K562 (cell line): ENCODE measurements at regions not wholly inside any gene's neighbourhood (a gene's known extent, or its start where the extent isn't known, plus 50 kb on each side); places are given as distances from the start of the nearest gene placed in this dataset.

Source experiments
- DMBX1 ChIP-seq: fragments of 250-450 bp; sonication (Bioruptor Pico); IDR thresholded peaks from 2 replicates; pipeline ENCODE4 v1.8.0; 2022; ENCODE audit warnings: inconsistent platforms, mild to moderate bottlenecking, moderate library complexity, borderline replicate concordance
- GABPB1 ChIP-seq: sonication (generic); formaldehyde crosslinking; IDR thresholded peaks from 2 replicates; pipeline ENCODE4 v1.8.0; 2022; ENCODE audit warnings: mild to moderate bottlenecking, missing genetic modification reagents
- ILK ChIP-seq: fragments of 450-650 bp; IDR thresholded peaks from 2 replicates; pipeline ENCODE4 v1.6.1; 2016; ENCODE audit warnings: missing genetic modification characterization, low read depth, mild to moderate bottlenecking, missing compliant biosample characterization, moderate library complexity, borderline replicate concordance
- JUND ChIP-seq, 2 experiments: IDR thresholded peaks; 2 replicates in 1 of 2; 3 replicates in 1 of 2; pipeline ENCODE4 v1.6.1; 2011; ENCODE audit warnings: borderline replicate concordance in 2 of 2, low read depth in 2 of 2, low read length in 2 of 2, improper control_type of control experiment in 1 of 2, missing biosample characterization in 1 of 2, missing genetic modification characterization in 1 of 2, missing genetic modification reagents in 1 of 2
- ZBTB9 ChIP-seq: fragments of 450-650 bp; formaldehyde crosslinking; IDR thresholded peaks from 2 replicates; pipeline ENCODE4 v1.4.0; 2020; ENCODE audit warnings: mild to moderate bottlenecking, moderate library complexity
- TF ChIP-seq, protein P1 (sequence below), 3 experiments: fragments of 200-800 bp in 1 of 3; sonication (Bioruptor generic) in 1 of 3; sonication (generic) in 1 of 3; formaldehyde crosslinking in 1 of 3; IDR thresholded peaks; 2 replicates each; pipeline versions ENCODE4 v1.6.1 to v1.8.0; 2016 to 2022; ENCODE audit warnings: mild to moderate bottlenecking in 2 of 3, missing compliant biosample characterization in 2 of 3, missing genetic modification characterization in 2 of 3, missing genetic modification reagents in 1 of 3
- TF ChIP-seq, protein P2 (sequence below): fragments of 450-650 bp; formaldehyde crosslinking; conservative IDR thresholded peaks from 2 replicates; pipeline ENCODE4 v1.4.0; 2022; ENCODE audit warnings: mild to moderate bottlenecking, missing genetic modification characterization

DNA sequence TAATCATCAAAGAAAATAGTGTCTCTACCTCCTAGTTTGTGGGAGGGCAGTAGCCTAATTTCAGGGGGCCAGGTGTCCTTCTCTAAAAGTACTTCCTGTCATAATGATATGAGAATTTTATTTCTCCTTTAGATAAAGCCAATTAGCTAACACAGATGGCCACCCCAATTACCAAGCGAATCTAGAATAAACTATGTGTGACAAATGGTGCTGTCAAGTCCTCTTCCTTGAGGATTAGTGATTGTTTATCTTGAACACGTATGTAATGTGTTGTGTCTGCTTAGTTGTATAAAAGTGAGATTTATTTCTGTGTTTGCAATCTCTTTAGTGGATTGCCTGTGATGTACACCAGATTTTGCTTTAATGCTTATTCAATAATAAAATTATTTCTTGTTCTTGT is 1120.0 kb downstream of the SORCS1 start (continued):
- TF ChIP-seq, protein P1, sequence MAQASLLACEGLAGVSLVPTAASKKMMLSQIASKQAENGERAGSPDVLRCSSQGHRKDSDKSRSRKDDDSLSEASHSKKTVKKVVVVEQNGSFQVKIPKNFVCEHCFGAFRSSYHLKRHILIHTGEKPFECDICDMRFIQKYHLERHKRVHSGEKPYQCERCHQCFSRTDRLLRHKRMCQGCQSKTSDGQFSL (CRISPR knock-in tag; IDR thresholded peaks at IDR 0.05): no peak
- TF ChIP-seq, protein P1 (tag; IDR thresholded peaks at IDR 0.05): no peak
- TF ChIP-seq JUND (IDR thresholded peaks at IDR 0.05; ENCODE audit: borderline replicate concordance, low read depth, low read length) (no peak), JUND (tag; IDR thresholded peaks at IDR 0.05; ENCODE audit: borderline replicate concordance, low read depth, low read length) (no peak), GABPB1 (CRISPR knock-in tag) (no peak), ZBTB9 (CRISPR knock-in tag) (no peak), DMBX1 (no peak), ILK (tag) (no peak)
- TF ChIP-seq, protein P2, sequence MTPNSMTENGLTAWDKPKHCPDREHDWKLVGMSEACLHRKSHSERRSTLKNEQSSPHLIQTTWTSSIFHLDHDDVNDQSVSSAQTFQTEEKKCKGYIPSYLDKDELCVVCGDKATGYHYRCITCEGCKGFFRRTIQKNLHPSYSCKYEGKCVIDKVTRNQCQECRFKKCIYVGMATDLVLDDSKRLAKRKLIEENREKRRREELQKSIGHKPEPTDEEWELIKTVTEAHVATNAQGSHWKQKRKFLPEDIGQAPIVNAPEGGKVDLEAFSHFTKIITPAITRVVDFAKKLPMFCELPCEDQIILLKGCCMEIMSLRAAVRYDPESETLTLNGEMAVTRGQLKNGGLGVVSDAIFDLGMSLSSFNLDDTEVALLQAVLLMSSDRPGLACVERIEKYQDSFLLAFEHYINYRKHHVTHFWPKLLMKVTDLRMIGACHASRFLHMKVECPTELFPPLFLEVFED (CRISPR knock-in tag): no peak
